Keratinocyte (primary cell): ENCODE measurements at regions not wholly inside any gene's neighbourhood (a gene's known extent, or its start where the extent isn't known, plus 50 kb on each side); places are given as distances from the start of the nearest gene placed in this dataset.

Source experiments
- DNase-seq: peaks from one replicate; pipeline ENCODE4 v3.0.0-alpha.2; 2011; ENCODE audit warnings: low read depth, missing footprints, low spot score
- FAIRE-seq: peaks from 2 replicates; lab custom pipeline; 2011; peaks lifted over from hg19 to GRCh38; lab: Jason Lieb, UNC
- H2AFZ ChIP-seq: 2 replicates; pipeline ENCODE4 v1.6.0; 2012; ENCODE audit warnings: low read length, control low read depth, inconsistent platforms; ENCODE audit not compliant: control insufficient read depth
- H3K27ac ChIP-seq: 2 replicates; pipeline ENCODE4 v1.5.1; 2011; ENCODE audit warnings: low read length; ENCODE audit not compliant: control insufficient read depth, insufficient read depth
- H3K27me3 ChIP-seq: 3 replicates; pipeline ENCODE4 v1.6.0; 2011; ENCODE audit warnings: low read length; ENCODE audit not compliant: control insufficient read depth, insufficient read depth; ENCODE audit errors: extremely low read depth
- H3K36me3 ChIP-seq, 2 experiments: 2 replicates in 1 of 2; 3 replicates in 1 of 2; pipeline ENCODE4 v1.5.1; 2011; ENCODE audit warnings: low read length in 2 of 2, mild to moderate bottlenecking in 1 of 2; ENCODE audit not compliant: control insufficient read depth in 2 of 2, insufficient read depth in 2 of 2; ENCODE audit errors: extremely low read depth in 1 of 2
- H3K4me1 ChIP-seq: 3 replicates; pipeline ENCODE4 v1.5.1; 2011; ENCODE audit warnings: low read length; ENCODE audit not compliant: control insufficient read depth, insufficient read depth; ENCODE audit errors: extremely low read depth
- H3K4me2 ChIP-seq: 3 replicates; pipeline ENCODE4 v1.6.0; 2011; ENCODE audit warnings: low read depth, low read length; ENCODE audit not compliant: control insufficient read depth, insufficient read depth; ENCODE audit errors: extremely low read depth
- H3K4me3 ChIP-seq, 3 experiments: fragments of 200-600 bp in 1 of 3; sonication (generic) in 1 of 3; 2 replicates in 2 of 3; 3 replicates in 1 of 3; pipeline ENCODE4 v1.5.1; 2011 to 2016; ENCODE audit warnings: low read length in 3 of 3, mild to moderate bottlenecking in 3 of 3, control low read depth in 2 of 3, inconsistent platforms in 1 of 3, low read depth in 1 of 3, mixed read lengths in 1 of 3, mixed run types in 1 of 3, moderate library complexity in 1 of 3; ENCODE audit not compliant: control insufficient read depth in 2 of 3, insufficient read depth in 2 of 3; ENCODE audit errors: extremely low read depth in 1 of 3
- H3K79me2 ChIP-seq: 2 replicates; pipeline ENCODE4 v1.6.0; 2012; ENCODE audit warnings: low read length; ENCODE audit not compliant: control insufficient read depth, insufficient read depth
- H3K9ac ChIP-seq: 3 replicates; pipeline ENCODE4 v1.6.0; 2011; ENCODE audit warnings: low read length; ENCODE audit not compliant: control insufficient read depth, insufficient read depth; ENCODE audit errors: extremely low read depth
- H3K9me1 ChIP-seq: 3 replicates; pipeline ENCODE4 v1.6.0; 2011; ENCODE audit warnings: low read length; ENCODE audit not compliant: control insufficient read depth, insufficient read depth; ENCODE audit errors: extremely low read depth
- H3K9me3 ChIP-seq: 2 replicates; pipeline ENCODE4 v1.5.1; 2012; ENCODE audit warnings: low read depth, low read length; ENCODE audit not compliant: control insufficient read depth
- H4K20me1 ChIP-seq: 3 replicates; pipeline ENCODE4 v1.6.0; 2011; ENCODE audit warnings: low read length; ENCODE audit not compliant: control insufficient read depth, insufficient read depth; ENCODE audit errors: extremely low read depth
- CTCF ChIP-seq, 3 experiments: IDR thresholded peaks in 1 of 3; conservative IDR thresholded peaks in 1 of 3; optimal IDR thresholded peaks in 1 of 3; 2 replicates in 2 of 3; 3 replicates in 1 of 3; pipeline versions ENCODE3 to v1.5.1; 2011; ENCODE audit warnings: low read length in 3 of 3, mild to moderate bottlenecking in 3 of 3, moderate library complexity in 2 of 3, control low read depth in 1 of 3, inconsistent platforms in 1 of 3; ENCODE audit not compliant: insufficient read depth in 2 of 3; ENCODE audit errors: extremely low read depth in 1 of 3
- EZH2 ChIP-seq: IDR thresholded peaks from one replicate; pipeline ENCODE4 v1.6.1; 2012; ENCODE audit warnings: inconsistent platforms, mild to moderate bottlenecking, low read length, moderate library complexity
- dilution Hi-C: fragments of 300-500 bp; cut with MboI; formaldehyde crosslinking; loops from one replicate; pipeline ENCODE4 v1.7.0; 2020; ENCODE audit warnings: low sequenced_read_pairs; ENCODE audit not compliant: extremely low pct_ligation_motif_present

GRCh38 chr16:65787921-65788320 lies 578.6 kb upstream of the CDH5 start:
- no peaks in the 10 kb centered on the region for H4K20me1 ChIP-seq
- H2AFZ ChIP-seq, result no peak overlapping the region
- H3K79me2 ChIP-seq, result no peaks in the 10 kb centered on the region
- peaks cover 9% of the 10 kb centered on the region for H3K4me1 ChIP-seq
- H3K9me3 ChIP-seq, result no peaks in the 10 kb centered on the region
- H3K9ac ChIP-seq, result no peak overlapping the region
- H3K4me2 ChIP-seq, result no peak overlapping the region
- no peak overlapping the region for H3K27ac ChIP-seq
- no peaks in the 10 kb centered on the region for H3K27me3 ChIP-seq
- FAIRE-seq (no peak), DNase-seq (no peak)
- no peaks in the 10 kb centered on the region for H3K36me3 ChIP-seq
- H3K4me3 ChIP-seq, result no peak overlapping the region
- no peaks in the 10 kb centered on the region for H3K9me1 ChIP-seq
- dilution Hi-C loops, result no loop called here
- TF ChIP-seq CTCF (optimal IDR thresholded peaks at IDR 0.05 in 1 of 3, IDR thresholded peaks at IDR 0.05 in 1 of 3, conservative IDR thresholded peaks at IDR 0.05 in 1 of 3; ENCODE audit: extremely low read depth in 1 of 3, insufficient read depth in 2 of 3, low read length in 3 of 3) (no peak), EZH2 (no peak)

GRCh38 chr16:65786916-65787315 lies 579.6 kb upstream of the CDH5 start:
- H3K79me2 ChIP-seq, result no peaks in the 10 kb centered on the region
- H3K36me3 ChIP-seq, result no peaks in the 10 kb centered on the region
- no peak overlapping the region for H3K27ac ChIP-seq
- no peak for FAIRE-seq
- H4K20me1 ChIP-seq, result no peaks in the 10 kb centered on the region
- DNase-seq, result no peak
- H3K4me2 ChIP-seq, result no peak overlapping the region
- H3K27me3 ChIP-seq, result no peaks in the 10 kb centered on the region
- H3K9me3 ChIP-seq, result no peaks in the 10 kb centered on the region
- no peak overlapping the region for H3K4me3 ChIP-seq
- no peak overlapping the region for H3K9ac ChIP-seq
- H3K4me1 ChIP-seq, result peaks cover 15% of the 10 kb centered on the region
- TF ChIP-seq EZH2 (no peak), CTCF (optimal IDR thresholded peaks at IDR 0.05 in 1 of 3, IDR thresholded peaks at IDR 0.05 in 1 of 3, conservative IDR thresholded peaks at IDR 0.05 in 1 of 3; ENCODE audit: extremely low read depth in 1 of 3, insufficient read depth in 2 of 3, low read length in 3 of 3) (no peak)
- H2AFZ ChIP-seq, result no peak overlapping the region
- H3K9me1 ChIP-seq, result no peaks in the 10 kb centered on the region
- dilution Hi-C loops, result no loop called here
